H1 (cell line): ENCODE measurements at regions not wholly inside any gene's neighbourhood (a gene's known extent, or its start where the extent isn't known, plus 50 kb on each side); places are given as distances from the start of the nearest gene placed in this dataset.

ENCODE experiments used
- BRCA1 ChIP-seq: IDR thresholded peaks from 2 replicates; pipeline ENCODE4 v1.6.1; 2012; ENCODE audit warnings: low read depth, low read length, improper control_type of control experiment
- CEBPB ChIP-seq: IDR thresholded peaks from 2 replicates; pipeline ENCODE4 v1.6.1; 2012; ENCODE audit warnings: low read depth, low read length
- CHD1 ChIP-seq: IDR thresholded peaks from 2 replicates; pipeline ENCODE4 v1.6.1; 2012; ENCODE audit warnings: low read depth, low read length, improper control_type of control experiment
- GTF2F1 ChIP-seq: IDR thresholded peaks from 2 replicates; pipeline ENCODE4 v1.6.1; 2012; ENCODE audit warnings: low read depth, low read length, improper control_type of control experiment, borderline replicate concordance
- JUND ChIP-seq: IDR thresholded peaks from 2 replicates; pipeline ENCODE4 v1.6.1; 2011; ENCODE audit warnings: mild to moderate bottlenecking, improper control_type of control experiment, low read length
- SIX5 ChIP-seq: IDR thresholded peaks from 2 replicates; pipeline ENCODE4 v1.6.1; 2011; ENCODE audit warnings: mild to moderate bottlenecking, low read depth, low read length

GRCh38 chr4:181685461-181685860, 557.7 kb upstream of the TENM3 start (continued):
- TF ChIP-seq GTF2F1 (no peak), BRCA1 (no peak), CEBPB (no peak), CHD1 (no peak), JUND (no peak), SIX5 (no peak)
